ENCODE measurements at regions not wholly inside any gene's neighbourhood (a gene's known extent, or its start where the extent isn't known, plus 50 kb on each side); places are given as distances from the start of the nearest gene placed in this dataset.

DNA sequence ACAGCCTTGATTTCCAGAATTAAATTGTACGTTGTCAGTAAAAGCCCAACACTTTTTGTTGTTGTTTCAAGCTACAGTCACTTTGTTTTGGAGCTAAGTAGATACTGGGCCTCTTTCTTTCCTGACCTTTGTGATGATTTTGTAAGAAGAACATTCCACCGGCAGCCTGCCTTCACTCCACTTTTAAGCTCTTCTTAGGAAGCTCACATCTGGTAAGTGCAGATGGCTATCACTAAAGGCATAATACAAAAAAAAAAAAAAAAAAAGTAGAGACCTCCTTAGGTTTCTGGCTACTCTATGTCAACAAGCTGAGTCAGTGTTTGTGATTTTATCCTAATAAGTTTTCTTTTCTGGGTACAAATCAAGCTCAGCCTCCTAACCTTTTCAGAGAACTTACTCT, 1922.1 kb upstream of the WWC1 start:
- in situ Hi-C loops (cut with MboI; ENCODE audit: low pct_unique_long_range_greater_than_20kb, low sequenced_read_pairs, unreplicated experiment), result no loop called here
- TF ChIP-seq, protein P1, sequence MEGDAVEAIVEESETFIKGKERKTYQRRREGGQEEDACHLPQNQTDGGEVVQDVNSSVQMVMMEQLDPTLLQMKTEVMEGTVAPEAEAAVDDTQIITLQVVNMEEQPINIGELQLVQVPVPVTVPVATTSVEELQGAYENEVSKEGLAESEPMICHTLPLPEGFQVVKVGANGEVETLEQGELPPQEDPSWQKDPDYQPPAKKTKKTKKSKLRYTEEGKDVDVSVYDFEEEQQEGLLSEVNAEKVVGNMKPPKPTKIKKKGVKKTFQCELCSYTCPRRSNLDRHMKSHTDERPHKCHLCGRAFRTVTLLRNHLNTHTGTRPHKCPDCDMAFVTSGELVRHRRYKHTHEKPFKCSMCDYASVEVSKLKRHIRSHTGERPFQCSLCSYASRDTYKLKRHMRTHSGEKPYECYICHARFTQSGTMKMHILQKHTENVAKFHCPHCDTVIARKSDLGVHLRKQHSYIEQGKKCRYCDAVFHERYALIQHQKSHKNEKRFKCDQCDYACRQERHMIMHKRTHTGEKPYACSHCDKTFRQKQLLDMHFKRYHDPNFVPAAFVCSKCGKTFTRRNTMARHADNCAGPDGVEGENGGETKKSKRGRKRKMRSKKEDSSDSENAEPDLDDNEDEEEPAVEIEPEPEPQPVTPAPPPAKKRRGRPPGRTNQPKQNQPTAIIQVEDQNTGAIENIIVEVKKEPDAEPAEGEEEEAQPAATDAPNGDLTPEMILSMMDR (IDR thresholded peaks at IDR 0.05; ENCODE audit: extremely low read depth, insufficient read depth, missing control alignments), result no peak
- DNase-seq (ENCODE audit: low spot score), result no peak

GRCh38 chr5:166369807-166370206, 1921.6 kb upstream of the WWC1 start:
- TF ChIP-seq, protein P1 (IDR thresholded peaks at IDR 0.05; ENCODE audit: extremely low read depth, insufficient read depth, missing control alignments), result no peak
- in situ Hi-C loops (cut with MboI; ENCODE audit: low pct_unique_long_range_greater_than_20kb, low sequenced_read_pairs, unreplicated experiment), result no loop called here
- DNase-seq (ENCODE audit: low spot score), result no peak

DNA sequence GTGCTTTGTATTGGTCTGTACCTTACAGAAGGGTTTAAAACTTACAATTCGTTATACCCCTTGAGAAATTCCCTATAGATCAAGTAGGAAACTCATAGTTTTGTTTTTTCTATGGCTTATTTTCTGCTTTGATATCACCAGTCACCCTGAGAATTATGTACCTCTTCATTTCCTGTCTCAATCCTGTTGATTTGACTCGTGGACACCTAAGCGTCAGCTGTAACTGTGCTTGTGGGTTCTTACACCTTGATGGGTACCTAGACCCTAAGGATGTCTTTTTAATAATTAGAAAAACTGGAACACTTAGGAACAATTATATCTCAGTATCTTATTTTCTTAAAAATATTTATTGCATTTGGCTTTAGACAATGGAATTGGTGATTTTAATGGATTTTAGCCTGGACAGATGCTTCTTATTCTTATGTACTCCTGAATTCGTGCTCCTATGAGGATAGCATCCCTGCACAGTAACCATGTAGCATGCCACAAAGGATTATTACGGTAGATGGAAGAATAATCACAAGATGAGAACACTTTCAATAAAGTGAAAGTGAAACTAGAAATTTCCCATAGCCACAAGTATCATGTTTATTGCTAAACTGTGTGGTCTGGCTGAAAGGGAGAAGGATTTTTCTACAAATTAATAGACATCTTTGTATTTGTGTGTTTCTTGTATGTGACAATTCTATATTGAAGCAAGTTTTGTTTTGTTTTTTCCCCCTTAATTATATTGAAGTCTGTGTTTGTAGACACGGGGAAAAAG, 1920.3 kb upstream of the WWC1 start:
- DNase-seq (ENCODE audit: low spot score), result no peak
- TF ChIP-seq, protein P1 (IDR thresholded peaks at IDR 0.05; ENCODE audit: extremely low read depth, insufficient read depth, missing control alignments), result no peak
- in situ Hi-C loops (cut with MboI; ENCODE audit: low pct_unique_long_range_greater_than_20kb, low sequenced_read_pairs, unreplicated experiment), result no loop called here

GRCh38 chr5:166373817-166374216, 1917.6 kb upstream of the WWC1 start:
- DNase-seq (ENCODE audit: low spot score), result no peak
- in situ Hi-C loops (cut with MboI; ENCODE audit: low pct_unique_long_range_greater_than_20kb, low sequenced_read_pairs, unreplicated experiment), result no loop called here
- TF ChIP-seq, protein P1 (IDR thresholded peaks at IDR 0.05; ENCODE audit: extremely low read depth, insufficient read depth, missing control alignments), result no peak

DNA sequence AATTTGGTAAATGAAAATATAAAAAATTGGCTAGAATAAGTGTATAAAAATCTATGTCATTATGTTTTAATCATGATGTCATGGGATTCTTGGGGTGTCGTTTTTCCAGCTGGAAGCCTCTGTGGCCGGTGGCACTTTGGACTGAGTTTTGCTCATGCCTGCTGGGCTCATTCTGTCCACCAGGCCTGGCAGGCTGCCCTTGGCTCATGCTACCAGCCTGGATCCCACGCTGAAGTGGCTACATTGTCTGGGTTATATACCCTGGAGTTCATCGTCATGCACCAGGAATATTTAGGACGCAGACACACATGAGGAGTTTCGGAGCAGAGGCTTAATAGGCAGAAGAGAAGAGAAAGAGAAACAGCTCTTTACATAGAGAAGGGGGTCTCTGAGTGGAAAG, 1913.7 kb upstream of the WWC1 start:
- in situ Hi-C loops (cut with MboI; ENCODE audit: low pct_unique_long_range_greater_than_20kb, low sequenced_read_pairs, unreplicated experiment), result no loop called here
- no peak for DNase-seq (ENCODE audit: low spot score)

DNA sequence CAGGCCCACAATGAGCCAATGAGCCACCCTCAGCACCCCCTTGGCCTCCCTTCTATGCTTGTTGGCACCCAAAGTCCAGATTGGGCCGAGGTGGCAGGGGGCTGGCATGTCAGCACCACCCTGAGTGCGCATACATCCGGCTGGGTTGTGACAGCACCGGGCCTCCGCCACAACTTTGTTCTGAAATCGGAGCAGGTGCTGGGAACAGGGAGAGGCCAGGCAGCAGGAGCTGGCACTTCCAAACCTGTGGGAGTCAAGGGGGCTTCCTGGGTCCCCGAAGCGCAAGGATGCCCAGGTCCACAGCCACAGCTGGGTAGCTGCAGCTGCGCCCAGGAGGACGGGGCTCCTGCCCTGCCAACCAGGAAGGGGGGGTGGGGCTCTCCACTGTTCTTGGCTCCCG, 1911.9 kb upstream of the WWC1 start:
- DNase-seq (ENCODE audit: low spot score), result no peak
- in situ Hi-C loops (cut with MboI; ENCODE audit: low pct_unique_long_range_greater_than_20kb, low sequenced_read_pairs, unreplicated experiment), result no loop called here
- TF ChIP-seq, protein P1 (IDR thresholded peaks at IDR 0.05; ENCODE audit: extremely low read depth, insufficient read depth, missing control alignments), result no peak

More for the DNA sequence above, 1913.7 kb upstream of the WWC1 start:
- TF ChIP-seq, protein P1 (IDR thresholded peaks at IDR 0.05; ENCODE audit: extremely low read depth, insufficient read depth, missing control alignments), result no peak
